ENCODE measurements at regions not wholly inside any gene's neighbourhood (a gene's known extent, or its start where the extent isn't known, plus 50 kb on each side); places are given as distances from the start of the nearest gene placed in this dataset.

DNA sequence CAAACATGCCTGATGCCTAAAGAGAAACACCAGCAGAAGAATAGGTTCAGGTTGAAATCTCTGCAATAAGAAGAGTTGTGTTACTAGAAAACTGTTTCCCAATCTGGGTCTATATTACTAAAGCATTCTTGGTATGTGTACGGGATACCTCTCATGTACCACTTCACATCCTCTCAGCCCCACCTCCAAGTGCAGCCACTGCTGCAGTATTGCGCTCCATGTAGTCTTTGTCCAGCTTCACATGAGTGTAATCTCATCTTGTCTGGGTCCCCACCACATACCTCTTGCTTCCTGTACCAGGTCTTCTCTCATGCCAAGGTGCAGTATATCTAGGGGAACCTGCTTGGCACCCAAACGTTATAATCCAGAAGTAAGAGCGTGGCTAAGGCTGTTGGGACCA, 187.5 kb upstream of the EEA1 start:
- TF ChIP-seq CTCF (IDR thresholded peaks at IDR 0.05) (no peak), EP300 (IDR thresholded peaks at IDR 0.05) (no peak), POLR2A (IDR thresholded peaks at IDR 0.05) (no peak)

Data from tibial nerve (tissue), 4 donors.